ENCODE measurements at regions not wholly inside any gene's neighbourhood (a gene's known extent, or its start where the extent isn't known, plus 50 kb on each side); places are given as distances from the start of the nearest gene placed in this dataset.

DNA sequence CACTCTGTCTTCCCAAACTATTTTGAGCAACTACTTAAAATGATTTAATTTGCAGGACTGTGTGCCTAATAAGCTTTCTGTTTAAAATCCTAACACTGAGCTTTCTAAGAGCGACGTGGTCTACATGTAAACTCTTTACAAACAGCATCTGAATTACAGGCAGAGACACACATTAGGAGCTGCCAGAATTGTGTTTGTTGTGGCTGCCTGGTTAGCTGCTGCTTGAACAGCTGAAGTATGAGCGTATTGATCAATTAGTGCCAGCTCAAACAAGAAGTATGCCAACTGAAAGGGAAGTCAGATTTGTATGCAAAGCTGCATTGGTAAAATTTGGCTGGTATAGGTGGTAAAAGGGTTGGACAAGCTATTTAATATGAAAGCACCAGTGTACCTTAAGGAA, 384.4 kb downstream of the PCDH7 start:
- TF ChIP-seq, protein P1, sequence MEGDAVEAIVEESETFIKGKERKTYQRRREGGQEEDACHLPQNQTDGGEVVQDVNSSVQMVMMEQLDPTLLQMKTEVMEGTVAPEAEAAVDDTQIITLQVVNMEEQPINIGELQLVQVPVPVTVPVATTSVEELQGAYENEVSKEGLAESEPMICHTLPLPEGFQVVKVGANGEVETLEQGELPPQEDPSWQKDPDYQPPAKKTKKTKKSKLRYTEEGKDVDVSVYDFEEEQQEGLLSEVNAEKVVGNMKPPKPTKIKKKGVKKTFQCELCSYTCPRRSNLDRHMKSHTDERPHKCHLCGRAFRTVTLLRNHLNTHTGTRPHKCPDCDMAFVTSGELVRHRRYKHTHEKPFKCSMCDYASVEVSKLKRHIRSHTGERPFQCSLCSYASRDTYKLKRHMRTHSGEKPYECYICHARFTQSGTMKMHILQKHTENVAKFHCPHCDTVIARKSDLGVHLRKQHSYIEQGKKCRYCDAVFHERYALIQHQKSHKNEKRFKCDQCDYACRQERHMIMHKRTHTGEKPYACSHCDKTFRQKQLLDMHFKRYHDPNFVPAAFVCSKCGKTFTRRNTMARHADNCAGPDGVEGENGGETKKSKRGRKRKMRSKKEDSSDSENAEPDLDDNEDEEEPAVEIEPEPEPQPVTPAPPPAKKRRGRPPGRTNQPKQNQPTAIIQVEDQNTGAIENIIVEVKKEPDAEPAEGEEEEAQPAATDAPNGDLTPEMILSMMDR (IDR thresholded peaks at IDR 0.05): no peak
- no peak for DNase-seq (ENCODE audit: low spot score)
- Histone ChIP-seq H3K4me3 (peak overlapping the region; percentile 16), H3K27ac (no peak overlapping the region)

DNA sequence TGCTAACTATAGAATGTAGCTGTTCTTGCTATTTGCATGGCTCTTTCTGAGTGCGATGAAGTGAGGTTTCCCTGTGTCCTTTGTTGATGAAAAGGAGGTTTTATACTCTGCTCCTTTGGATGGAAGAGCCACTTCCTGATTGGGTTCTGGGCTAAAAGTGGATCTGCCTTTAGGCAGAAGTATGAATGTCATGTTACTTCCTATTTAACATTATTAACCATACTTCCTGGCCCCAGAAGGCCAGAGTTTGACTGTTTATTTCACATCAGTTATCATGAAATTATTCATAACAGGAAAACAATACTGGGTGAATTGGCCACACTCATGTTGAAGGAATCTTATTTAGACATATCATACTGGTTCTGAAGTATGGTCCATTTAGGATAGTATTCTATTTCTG, 386.2 kb downstream of the PCDH7 start:
- Histone ChIP-seq H3K4me3 (no peak overlapping the region), H3K27ac (no peak overlapping the region)
- no peak for DNase-seq (ENCODE audit: low spot score)
- TF ChIP-seq, protein P1 (IDR thresholded peaks at IDR 0.05): no peak

DNA sequence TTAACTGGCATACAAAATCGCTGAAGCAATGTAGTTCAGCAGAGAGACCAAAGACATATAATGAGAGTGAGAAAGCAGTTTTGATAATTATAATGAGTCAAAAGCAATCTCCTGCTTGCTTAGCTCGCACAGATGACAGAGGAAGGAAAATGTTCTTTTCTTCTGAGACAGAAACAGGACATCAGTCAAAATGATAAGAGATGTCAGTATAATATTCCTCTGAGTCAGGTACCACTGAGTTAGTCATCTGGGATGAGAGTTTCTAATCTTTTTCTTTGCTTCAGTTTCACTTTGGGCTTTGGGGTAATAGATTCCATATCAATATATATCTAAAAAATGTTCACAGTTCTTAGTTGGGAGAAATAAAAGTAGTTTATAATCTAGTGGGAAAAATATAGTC, 387.2 kb downstream of the PCDH7 start:
- no peak for DNase-seq (ENCODE audit: low spot score)
- H3K27ac ChIP-seq: no peak overlapping the region
- TF ChIP-seq, protein P1 (IDR thresholded peaks at IDR 0.05): no peak
- H3K4me3 ChIP-seq: no peak overlapping the region

DNA sequence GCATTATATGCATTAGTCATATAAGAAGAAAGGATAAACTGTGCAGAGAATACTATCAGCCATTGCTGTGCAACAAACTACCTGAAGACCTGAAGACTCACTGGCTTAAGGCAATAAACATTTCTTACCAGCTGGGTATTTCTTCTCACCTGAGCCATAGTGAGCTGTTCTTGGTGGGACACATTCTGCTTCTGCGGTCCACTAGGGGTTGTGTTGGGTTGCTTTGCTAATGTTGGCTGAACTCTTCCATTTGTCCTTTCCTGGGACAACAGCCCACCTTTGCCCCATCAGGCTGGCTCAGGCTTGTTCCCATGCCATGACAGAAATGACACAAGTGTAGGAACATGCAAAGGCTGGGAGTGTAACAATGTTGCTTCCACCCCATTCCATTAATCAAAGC, 388.6 kb downstream of the PCDH7 start:
- H3K4me3 ChIP-seq: no peak overlapping the region
- no peak overlapping the region for H3K27ac ChIP-seq
- DNase-seq (ENCODE audit: low spot score): no peak
- TF ChIP-seq, protein P1 (IDR thresholded peaks at IDR 0.05): no peak

DNA sequence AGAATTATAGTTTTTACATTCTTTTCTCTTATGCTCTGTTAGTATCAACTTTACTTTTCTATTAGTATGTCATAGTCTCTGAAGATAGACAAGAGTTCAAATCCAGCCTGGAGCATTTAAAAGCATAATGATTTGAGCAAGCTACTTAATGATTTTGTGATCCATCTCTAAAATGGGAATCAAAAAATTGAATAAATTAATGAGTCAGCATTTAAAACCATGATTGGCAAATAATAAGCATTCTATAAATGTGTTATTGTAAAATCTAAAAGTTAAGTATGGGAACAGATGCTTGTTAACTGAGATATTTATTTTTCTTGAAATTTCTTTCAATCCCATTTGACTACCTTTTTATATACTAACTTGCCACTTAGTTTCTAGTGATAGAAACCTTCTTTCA, 391.6 kb downstream of the PCDH7 start:
- no peak for DNase-seq (ENCODE audit: low spot score)
- Histone ChIP-seq H3K27ac (no peak overlapping the region), H3K4me3 (no peak overlapping the region)
- TF ChIP-seq, protein P1 (IDR thresholded peaks at IDR 0.05): no peak

DNA sequence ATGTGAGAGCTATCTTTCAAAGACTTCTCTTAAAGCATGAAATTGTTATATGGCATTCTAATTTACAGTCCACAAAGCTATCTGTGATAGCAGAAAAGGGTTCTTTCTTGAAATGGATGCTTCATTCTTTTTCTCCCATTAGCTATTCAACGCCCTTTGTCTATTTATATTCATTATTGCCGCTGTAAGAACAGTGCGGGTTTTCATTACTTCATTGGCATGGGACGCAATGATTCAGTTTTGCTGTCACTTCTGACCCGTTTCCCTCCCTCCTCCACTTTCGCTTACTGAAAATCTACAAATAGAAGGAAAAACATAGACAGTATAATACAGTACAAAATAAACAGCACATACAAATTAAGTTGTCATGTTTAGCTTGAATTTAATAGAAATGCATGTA, 394.6 kb downstream of the PCDH7 start:
- no peak for DNase-seq (ENCODE audit: low spot score)
- TF ChIP-seq, protein P1 (IDR thresholded peaks at IDR 0.05): no peak
- Histone ChIP-seq H3K4me3 (no peak overlapping the region), H3K27ac (no peak overlapping the region)

- Histone ChIP-seq H3K27ac (no peak overlapping the region), H3K4me3 (no peak overlapping the region)
- TF ChIP-seq, protein P1 (IDR thresholded peaks at IDR 0.05): no peak
- no peak for DNase-seq (ENCODE audit: low spot score)
Observed at GRCh38 chr4:31124008-31124585, 403.9 kb downstream of the PCDH7 start.
